Activated T-helper 2 cell treated with anti-CD3 and anti-CD28 coated beads, Interferon-gamma antibody, Interleukin-2, Interleukin-4, amounts not matched to agents 10 μg/mL and 5 μg/mL and 100 μg/mL, durations not matched to agents 14 hours and 24 hours and 36 hours (primary cell): ENCODE measurements at regions not wholly inside any gene's neighbourhood (a gene's known extent, or its start where the extent isn't known, plus 50 kb on each side); places are given as distances from the start of the nearest gene placed in this dataset.

Experiments
- DNase-seq: peaks from one replicate; pipeline ENCODE4 v3.0.0; 2021; ENCODE audit warnings: low spot score
- H3K27ac Mint-ChIP-seq: one replicate; pipeline ENCODE4 v1.8.0; 2021; ENCODE audit warnings: mixed read lengths
- H3K27me3 Mint-ChIP-seq: one replicate; pipeline ENCODE4 v1.8.0; 2021; ENCODE audit warnings: low read depth, mixed read lengths
- H3K36me3 Mint-ChIP-seq: one replicate; pipeline ENCODE4 v1.8.0; 2021; ENCODE audit warnings: low read depth, mixed read lengths
- H3K4me1 Mint-ChIP-seq: one replicate; pipeline ENCODE4 v1.8.0; 2021; ENCODE audit warnings: low read depth, mixed read lengths
- H3K4me3 Mint-ChIP-seq: one replicate; pipeline ENCODE4 v1.8.0; 2021; ENCODE audit warnings: low read depth, mild to moderate bottlenecking, moderate library complexity, mixed read lengths
- H3K9me3 Mint-ChIP-seq: one replicate; pipeline ENCODE4 v1.8.0; 2021; ENCODE audit warnings: mixed read lengths
- intact Hi-C: fragments of 100-400 bp; cut with micrococcal nuclease; formaldehyde crosslinking; loops from one replicate; pipeline ENCODE4 v1.15.1; 2023

DNA sequence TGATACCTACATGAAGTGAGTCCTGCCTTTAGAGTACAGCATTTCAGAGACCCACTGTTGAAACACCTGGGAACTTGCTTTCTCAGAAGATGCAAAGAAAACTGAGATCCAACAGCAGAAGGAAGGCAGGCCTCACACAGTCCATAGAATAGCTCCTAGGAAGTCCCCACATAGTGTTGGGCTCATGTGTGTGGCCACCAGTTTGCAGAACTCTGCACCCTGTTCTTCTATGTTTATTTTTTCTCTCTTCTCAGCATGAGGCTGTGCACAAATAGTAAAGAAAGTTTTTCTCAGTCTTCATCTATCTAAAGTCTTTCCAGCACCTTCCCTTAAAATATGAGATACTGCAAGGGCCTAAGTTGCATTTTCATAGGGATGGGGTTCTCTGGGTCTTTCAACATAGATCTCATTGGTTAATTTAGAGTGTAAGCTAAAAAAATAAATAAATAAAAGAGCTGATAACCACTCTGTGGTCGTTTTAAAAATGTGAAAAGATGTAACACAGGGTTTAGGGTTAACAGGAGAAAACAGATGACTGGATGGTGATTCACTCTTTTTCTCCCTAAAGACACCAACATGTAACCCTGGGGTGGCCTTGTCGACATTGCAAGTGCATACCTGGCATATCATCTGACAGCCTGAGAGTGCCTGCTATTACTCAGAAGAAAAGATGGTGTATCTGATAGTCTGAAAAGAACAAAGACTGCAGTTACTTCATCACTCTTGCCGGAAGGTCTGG is 94.6 kb downstream of the ZC3H11B start:
- no peaks in the 10 kb centered on the region for H3K9me3 Mint-ChIP-seq
- intact Hi-C loops, result loop anchor here (1.0 to 10.0 kb wide), 4 partner anchors 18 to 194 kb away; no protein-coding TSS in a partner anchor
- H3K27ac Mint-ChIP-seq, result no peak overlapping the region

DNA sequence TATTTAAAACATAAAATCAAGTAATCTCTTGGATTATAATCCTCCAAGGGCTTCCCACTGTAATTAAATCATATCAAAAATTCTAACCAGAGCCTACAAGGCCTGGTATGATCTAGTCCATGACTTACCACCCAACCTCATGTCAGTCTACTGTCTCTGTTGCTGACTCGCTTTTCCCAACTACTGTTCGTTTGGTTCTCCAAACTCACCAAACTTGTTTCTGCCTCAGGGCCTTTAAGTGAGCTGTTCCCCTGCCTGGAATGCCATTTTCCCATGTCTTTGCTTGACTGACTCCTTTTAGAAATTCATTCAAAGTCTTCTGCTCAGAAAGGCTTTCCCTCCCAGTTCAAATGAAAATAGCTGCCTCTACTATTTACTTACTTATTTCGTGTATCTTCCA is 95.9 kb downstream of the ZC3H11B start:
- no peaks in the 10 kb centered on the region for H3K27me3 Mint-ChIP-seq
- no peaks in the 10 kb centered on the region for H3K36me3 Mint-ChIP-seq
- DNase-seq, result no peak
- no peak overlapping the region for H3K27ac Mint-ChIP-seq
- H3K4me1 Mint-ChIP-seq, result peaks cover 8% of the 10 kb centered on the region
- H3K4me3 Mint-ChIP-seq, result no peak overlapping the region
- no peaks in the 10 kb centered on the region for H3K9me3 Mint-ChIP-seq
- intact Hi-C loops, result loop anchor here (5.0 to 10.0 kb wide), 2 partner anchors 90 to 192 kb away; no protein-coding TSS in a partner anchor

More for the DNA sequence above, 94.6 kb downstream of the ZC3H11B start:
- peaks cover 9% of the 10 kb centered on the region for H3K4me1 Mint-ChIP-seq
- H3K36me3 Mint-ChIP-seq, result no peaks in the 10 kb centered on the region
- H3K4me3 Mint-ChIP-seq, result no peak overlapping the region
- DNase-seq, result peak; percentile 9
- H3K27me3 Mint-ChIP-seq, result no peaks in the 10 kb centered on the region

DNA sequence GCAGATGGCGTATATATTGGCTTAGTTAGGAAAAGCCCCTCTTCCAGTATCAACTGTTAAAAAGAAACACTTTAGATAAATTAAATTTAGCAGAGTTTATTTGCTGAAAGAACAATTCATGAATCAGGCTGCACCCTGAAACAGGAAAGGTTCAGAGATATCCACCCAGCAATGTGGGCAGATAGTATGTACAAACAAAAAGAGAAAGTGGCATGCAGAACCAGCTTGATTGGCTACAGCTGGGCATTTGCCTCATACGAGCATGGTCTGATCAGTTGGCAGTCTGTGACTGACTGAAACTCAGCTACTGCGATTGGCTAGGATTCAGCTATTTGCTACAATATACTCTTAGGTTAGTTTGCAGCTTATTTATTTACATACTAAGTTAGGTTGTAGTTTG is 98.2 kb downstream of the ZC3H11B start:
- intact Hi-C loops, result loop anchor here (5.0 to 10.0 kb wide), 2 partner anchors 87 to 190 kb away; no protein-coding TSS in a partner anchor
- no peak for DNase-seq
- no peaks in the 10 kb centered on the region for H3K9me3 Mint-ChIP-seq
- no peak overlapping the region for H3K27ac Mint-ChIP-seq
- no peak overlapping the region for H3K4me3 Mint-ChIP-seq
- H3K27me3 Mint-ChIP-seq, result no peaks in the 10 kb centered on the region
- H3K36me3 Mint-ChIP-seq, result no peaks in the 10 kb centered on the region
- H3K4me1 Mint-ChIP-seq, result peaks cover 8% of the 10 kb centered on the region

DNA sequence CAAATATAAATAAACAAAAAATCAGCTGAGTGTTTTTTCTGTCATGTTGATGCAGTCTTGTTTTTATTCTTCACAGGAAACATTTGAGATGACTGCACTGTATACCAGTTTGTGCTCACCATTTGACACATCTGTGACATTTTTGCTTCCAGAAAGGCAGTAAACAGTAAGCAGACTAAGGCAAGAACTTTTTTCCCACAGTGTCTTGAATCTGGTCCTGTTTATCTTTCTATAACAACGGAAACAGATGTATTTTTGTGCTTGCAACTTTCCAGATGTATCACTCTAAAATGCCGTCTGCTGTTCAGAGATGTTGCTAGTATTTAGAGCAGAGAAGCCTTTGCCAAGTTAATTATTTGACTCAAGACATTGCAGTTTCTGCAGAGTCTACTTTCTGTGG is 105.5 kb downstream of the ZC3H11B start:
- Mint-ChIP-seq H3K4me3 (no peak overlapping the region), H3K36me3 (no peaks in the 10 kb centered on the region)
- intact Hi-C loops, result no loop called here

DNA sequence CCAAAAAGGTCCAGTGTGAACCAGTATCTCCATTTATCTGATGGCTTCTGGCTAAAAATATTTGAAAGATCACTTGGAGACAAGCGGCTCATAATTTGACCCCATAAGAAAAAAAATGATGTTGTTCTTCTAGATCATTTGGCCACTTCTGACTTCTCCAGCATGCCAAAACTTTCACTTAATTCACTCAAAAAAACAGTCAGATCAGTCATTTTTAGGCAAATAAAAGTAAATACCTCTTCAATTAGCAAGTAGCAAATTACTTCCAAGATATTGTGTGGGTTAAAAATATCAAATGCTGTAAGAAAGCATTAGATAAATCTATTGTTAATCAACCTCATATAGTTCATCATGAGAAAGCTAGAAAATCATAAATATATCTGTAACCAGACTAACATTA is 106.0 kb downstream of the ZC3H11B start:
- Mint-ChIP-seq H3K4me1 (no peaks in the 10 kb centered on the region), H3K27ac (no peak overlapping the region), H3K27me3 (peaks cover 2% of the 10 kb centered on the region), H3K36me3 (no peaks in the 10 kb centered on the region), H3K9me3 (no peaks in the 10 kb centered on the region), H3K4me3 (no peak overlapping the region)
- DNase-seq, result no peak
- intact Hi-C loops, result no loop called here

More for the DNA sequence above, 105.5 kb downstream of the ZC3H11B start:
- Mint-ChIP-seq H3K27me3 (peaks cover 2% of the 10 kb centered on the region), H3K4me1 (no peaks in the 10 kb centered on the region), H3K9me3 (no peaks in the 10 kb centered on the region), H3K27ac (no peak overlapping the region)
- DNase-seq, result no peak

DNA sequence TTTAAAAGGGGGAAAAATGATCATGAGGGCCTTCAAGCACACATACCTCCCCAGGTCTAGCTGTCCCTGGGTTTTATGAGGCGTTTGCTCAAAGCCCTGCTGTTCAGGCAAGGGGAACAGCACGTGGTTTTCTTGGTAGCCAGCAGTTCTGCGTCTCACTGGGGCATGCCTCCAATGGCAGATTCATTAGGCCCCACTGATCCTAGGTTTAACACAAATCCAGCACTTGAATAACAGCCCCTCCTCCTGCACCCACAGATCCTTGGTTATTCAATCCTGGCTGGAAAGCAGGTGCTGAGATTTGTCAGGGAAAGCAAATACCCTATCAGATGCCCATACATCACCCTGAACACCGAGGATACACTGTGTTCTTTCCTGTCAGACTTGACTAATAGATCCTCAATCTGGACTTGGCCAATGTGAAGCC is 106.4 kb downstream of the ZC3H11B start:
- H3K27ac Mint-ChIP-seq, result no peak overlapping the region
- H3K27me3 Mint-ChIP-seq, result peaks cover 2% of the 10 kb centered on the region
- no peaks in the 10 kb centered on the region for H3K4me1 Mint-ChIP-seq
- no peak for DNase-seq
- H3K36me3 Mint-ChIP-seq, result no peaks in the 10 kb centered on the region
- no peaks in the 10 kb centered on the region for H3K9me3 Mint-ChIP-seq
- intact Hi-C loops, result no loop called here
- H3K4me3 Mint-ChIP-seq, result no peak overlapping the region

DNA sequence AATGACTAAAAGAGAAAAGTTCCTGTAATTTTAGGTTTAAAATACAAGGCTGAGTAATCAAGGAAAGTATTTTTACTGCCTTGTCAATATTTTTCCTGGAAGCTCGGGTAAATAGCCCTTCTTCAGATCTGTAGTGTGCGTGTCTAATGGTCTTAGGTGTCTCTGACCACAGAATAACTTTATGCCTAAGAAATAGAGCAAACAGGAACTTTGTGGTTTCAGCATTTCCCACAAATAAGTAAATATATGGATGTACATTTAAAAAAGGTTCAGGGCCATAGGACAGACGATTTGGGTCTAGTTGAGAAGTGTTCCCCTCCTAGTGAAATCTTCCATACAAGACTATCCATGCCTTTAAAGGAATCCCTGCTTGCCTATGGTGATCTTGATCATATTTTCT is 107.0 kb downstream of the ZC3H11B start:
- no peak for DNase-seq
- no peak overlapping the region for H3K4me3 Mint-ChIP-seq
- intact Hi-C loops, result no loop called here
- H3K9me3 Mint-ChIP-seq, result no peaks in the 10 kb centered on the region
- H3K27me3 Mint-ChIP-seq, result peaks cover 2% of the 10 kb centered on the region
- H3K4me1 Mint-ChIP-seq, result no peaks in the 10 kb centered on the region
- no peaks in the 10 kb centered on the region for H3K36me3 Mint-ChIP-seq
- H3K27ac Mint-ChIP-seq, result no peak overlapping the region

DNA sequence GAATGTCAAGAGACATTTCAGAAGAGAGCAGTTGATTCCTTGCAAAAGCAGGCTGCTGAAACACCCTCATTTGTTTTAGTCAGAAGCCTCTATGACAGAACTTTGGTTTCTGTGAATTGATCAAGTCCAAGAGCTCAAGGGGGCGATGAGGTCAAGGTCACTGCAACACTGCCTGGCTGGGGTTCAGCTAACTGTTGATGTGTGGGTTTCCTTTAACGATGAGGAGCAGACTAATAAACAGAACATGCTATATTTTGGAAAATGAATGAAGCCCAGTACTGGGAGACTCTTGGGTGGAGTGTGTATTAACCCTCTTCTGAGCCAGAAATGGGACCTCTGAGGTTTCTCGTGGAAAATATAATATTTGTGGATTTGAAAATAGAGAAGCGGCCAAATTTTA is 109.3 kb downstream of the ZC3H11B start:
- Mint-ChIP-seq H3K27ac (no peak overlapping the region), H3K4me1 (peaks cover 3% of the 10 kb centered on the region), H3K27me3 (no peaks in the 10 kb centered on the region), H3K36me3 (no peaks in the 10 kb centered on the region), H3K4me3 (no peak overlapping the region), H3K9me3 (peaks cover 6% of the 10 kb centered on the region)
- no peak for DNase-seq
- intact Hi-C loops, result no loop called here

DNA sequence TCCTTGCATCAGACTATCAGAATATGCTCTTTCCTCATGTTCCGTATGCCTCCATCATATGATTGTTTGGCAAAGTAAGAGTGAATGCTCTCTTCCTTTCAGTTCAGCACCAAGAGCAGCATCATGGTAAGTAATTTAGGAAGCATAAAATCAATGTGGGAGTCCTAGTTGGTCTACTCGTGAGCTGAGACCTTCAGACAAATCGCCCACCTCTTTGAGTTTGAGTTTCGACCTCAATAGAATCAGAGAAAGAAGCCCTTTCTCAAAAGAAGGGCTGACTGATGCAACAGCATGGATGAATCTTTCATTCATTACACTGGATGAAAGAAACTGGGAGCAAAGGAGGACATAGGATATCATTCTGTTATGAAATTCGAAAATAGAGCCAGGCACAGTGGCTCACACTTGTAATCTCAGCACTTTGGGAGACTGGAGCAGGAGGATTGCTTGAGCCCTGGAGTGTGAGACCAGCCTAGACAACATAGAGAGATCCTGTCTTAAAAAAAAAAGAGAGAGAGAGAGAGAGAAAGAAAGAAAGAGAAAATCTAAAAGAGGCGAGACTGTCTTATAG is 112.5 kb downstream of the ZC3H11B start:
- Mint-ChIP-seq H3K4me3 (no peak overlapping the region), H3K27me3 (no peaks in the 10 kb centered on the region), H3K4me1 (peaks cover 3% of the 10 kb centered on the region), H3K9me3 (peaks cover 6% of the 10 kb centered on the region), H3K27ac (no peak overlapping the region), H3K36me3 (no peaks in the 10 kb centered on the region)
- intact Hi-C loops, result no loop called here
- no peak for DNase-seq

DNA sequence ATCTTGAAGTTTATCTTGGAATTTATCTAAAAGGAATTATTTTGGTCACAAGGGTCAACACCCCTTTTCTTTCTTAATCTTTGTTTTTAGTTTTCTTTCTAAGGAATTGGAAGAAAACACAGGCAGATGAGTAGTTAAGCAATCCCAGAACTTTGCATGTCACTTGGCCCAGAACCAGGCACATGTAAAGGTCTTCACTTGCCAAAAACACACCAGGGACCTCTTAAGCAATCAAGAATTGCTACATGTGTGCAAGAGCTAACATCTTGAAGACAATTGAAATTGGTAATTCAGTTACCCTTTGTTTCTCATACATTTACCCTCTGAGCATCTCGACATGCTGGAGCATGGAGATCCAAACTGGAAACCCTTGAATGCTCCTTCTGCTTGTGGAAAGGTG is 114.2 kb downstream of the ZC3H11B start:
- Mint-ChIP-seq H3K4me3 (no peak overlapping the region), H3K4me1 (peaks cover 3% of the 10 kb centered on the region), H3K27me3 (no peaks in the 10 kb centered on the region), H3K36me3 (no peaks in the 10 kb centered on the region), H3K27ac (no peak overlapping the region), H3K9me3 (peaks cover 6% of the 10 kb centered on the region)
- no peak for DNase-seq
- intact Hi-C loops, result no loop called here

DNA sequence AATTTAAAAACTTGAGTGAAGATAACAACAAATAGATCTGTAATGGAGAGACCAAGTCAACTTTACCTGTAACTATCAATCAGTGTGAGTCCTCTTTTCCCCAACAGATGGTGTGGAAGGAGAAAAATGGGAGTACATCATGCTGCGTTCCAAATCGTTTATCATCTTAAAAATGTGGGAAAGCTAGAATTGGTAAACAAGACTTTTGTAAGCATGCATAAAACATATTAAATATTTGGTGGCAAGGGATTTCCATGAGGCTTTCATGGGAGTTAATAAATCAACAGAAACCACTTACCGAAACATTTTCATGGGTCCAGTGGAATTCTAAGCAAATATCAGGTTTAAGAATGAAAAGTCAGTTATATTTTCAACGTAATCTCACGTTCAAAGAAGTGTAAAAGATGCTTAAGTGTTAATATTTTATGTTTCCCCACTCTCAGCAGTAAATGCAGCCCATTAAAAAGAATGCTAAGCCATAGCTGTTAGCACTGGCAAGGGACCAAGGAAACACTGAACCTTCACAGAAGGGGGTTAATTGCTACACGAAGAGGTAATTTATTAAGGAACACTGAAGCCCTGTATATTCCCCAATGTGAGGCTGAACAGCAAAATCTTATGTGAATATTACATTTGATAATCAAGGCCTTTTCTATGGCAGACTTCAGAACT is 117.0 kb downstream of the ZC3H11B start:
- Mint-ChIP-seq H3K27ac (no peak overlapping the region), H3K36me3 (no peaks in the 10 kb centered on the region), H3K27me3 (no peaks in the 10 kb centered on the region), H3K4me3 (no peak overlapping the region), H3K4me1 (peaks cover 3% of the 10 kb centered on the region), H3K9me3 (peaks cover 6% of the 10 kb centered on the region)
- intact Hi-C loops, result no loop called here
- DNase-seq, result no peak

DNA sequence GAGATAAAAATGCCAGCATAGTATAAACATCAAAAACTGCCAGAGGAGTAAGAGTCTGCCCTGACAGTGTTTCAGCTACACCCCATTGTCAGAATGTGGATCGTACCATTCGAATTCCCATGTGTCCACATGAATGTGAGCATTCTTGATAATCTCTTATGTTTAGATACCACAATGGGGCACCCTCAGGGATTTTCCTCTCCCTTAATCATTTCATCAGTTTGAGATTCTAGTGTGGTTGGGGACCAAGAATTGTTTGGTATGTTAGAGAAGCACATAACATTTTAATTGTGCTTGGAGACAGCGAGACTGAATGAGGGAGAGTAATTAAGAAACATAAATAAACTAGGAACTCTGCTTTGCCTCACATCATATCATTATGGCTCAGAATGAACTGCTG is 120.2 kb downstream of the ZC3H11B start:
- Mint-ChIP-seq H3K4me3 (no peak overlapping the region), H3K36me3 (no peaks in the 10 kb centered on the region), H3K9me3 (no peaks in the 10 kb centered on the region), H3K27me3 (peaks cover 4% of the 10 kb centered on the region), H3K4me1 (no peaks in the 10 kb centered on the region), H3K27ac (no peak overlapping the region)
- intact Hi-C loops, result no loop called here
- no peak for DNase-seq

DNA sequence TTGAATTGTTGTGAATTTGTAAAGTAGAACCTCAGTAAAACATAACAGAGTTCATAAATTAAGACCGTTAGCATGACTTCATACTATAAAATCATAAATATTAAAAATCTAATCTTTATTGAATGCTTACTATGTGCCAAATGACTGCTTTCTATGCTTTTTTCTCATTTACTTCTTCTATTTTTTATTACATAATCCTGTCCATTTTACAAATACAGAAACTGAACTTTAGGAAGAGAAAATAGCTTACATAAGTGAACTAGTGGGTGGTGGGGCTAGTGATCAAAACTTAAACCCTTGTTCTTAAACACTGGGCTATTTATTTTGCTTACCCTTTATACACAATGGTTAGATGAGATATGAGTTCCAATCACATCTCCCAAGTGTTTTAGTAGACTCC is 122.3 kb downstream of the ZC3H11B start:
- no peak overlapping the region for H3K4me3 Mint-ChIP-seq
- peaks cover 15% of the 10 kb centered on the region for H3K27me3 Mint-ChIP-seq
- intact Hi-C loops, result no loop called here
- no peak overlapping the region for H3K27ac Mint-ChIP-seq
- no peaks in the 10 kb centered on the region for H3K9me3 Mint-ChIP-seq
- no peaks in the 10 kb centered on the region for H3K36me3 Mint-ChIP-seq
- DNase-seq, result no peak
- no peaks in the 10 kb centered on the region for H3K4me1 Mint-ChIP-seq
